Upper lobe of right lung (tissue), 1 donor: ENCODE measurements at regions not wholly inside any gene's neighbourhood (a gene's known extent, or its start where the extent isn't known, plus 50 kb on each side); places are given as distances from the start of the nearest gene placed in this dataset.
A peak's percentile ranks its signal among the peaks of the same experiment; 100 is the strongest.

Source experiments
- ATAC-seq: fragments of 200-7000 bp; cut with Tn5 transposase; one replicate; pipeline ENCODE4 v1.9.1; 2020; ENCODE audit warnings: mild to moderate bottlenecking, moderate library complexity
- DNase-seq: peaks from one replicate; pipeline ENCODE4 v3.0.0-alpha.2; 2020
- H3K27ac ChIP-seq: fragments of 200-600 bp; one replicate; pipeline ENCODE4 v1.8.0; 2022
- H3K27me3 ChIP-seq: fragments of 200-600 bp; one replicate; pipeline ENCODE4 v1.8.0; 2022; ENCODE audit warnings: mild to moderate bottlenecking
- H3K36me3 ChIP-seq: fragments of 200-600 bp; one replicate; pipeline ENCODE4 v1.8.0; 2022
- H3K4me1 ChIP-seq: fragments of 200-600 bp; one replicate; pipeline ENCODE4 v1.8.0; 2022
- H3K4me3 ChIP-seq: fragments of 200-600 bp; one replicate; pipeline ENCODE4 v1.8.0; 2022; ENCODE audit warnings: mild to moderate bottlenecking
- H3K9me3 ChIP-seq: fragments of 200-600 bp; one replicate; pipeline ENCODE4 v1.8.0; 2022
- intact Hi-C: fragments of 100-400 bp; cut with DNase I; formaldehyde crosslinking; loops from one replicate; pipeline ENCODE4 v1.11.0; 2022
- TF ChIP-seq, protein P1 (sequence below): fragments of 200-600 bp; IDR thresholded peaks from one replicate; pipeline ENCODE4 v1.8.0; 2022; ENCODE audit warnings: antibody characterized with exemption
- donor health status: DM: no; HTN: yes; CAD: no; lungs with severe emphysema.

DNA sequence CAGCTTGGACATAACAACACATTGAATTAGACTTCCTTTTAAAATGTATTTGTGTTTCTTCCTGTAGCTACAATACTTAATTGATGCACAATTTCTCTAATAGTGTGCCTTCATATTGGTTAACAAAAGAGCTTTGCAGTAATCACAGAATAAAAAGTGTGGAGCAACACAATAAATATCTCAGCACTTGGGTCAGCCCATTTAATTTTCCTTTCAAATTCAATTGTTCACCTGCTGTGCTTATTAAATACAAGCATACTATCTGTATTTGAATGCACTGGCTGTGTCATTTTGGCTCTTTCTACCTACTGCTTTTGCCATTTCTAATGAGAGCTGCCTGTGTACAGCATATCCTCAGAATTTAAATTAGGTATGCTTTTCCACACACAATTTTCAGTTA is 1641.3 kb upstream of the SLC39A10 start:
- no peaks in the 10 kb centered on the region for H3K4me1 ChIP-seq
- intact Hi-C loops = no loop called here
- TF ChIP-seq, protein P1, sequence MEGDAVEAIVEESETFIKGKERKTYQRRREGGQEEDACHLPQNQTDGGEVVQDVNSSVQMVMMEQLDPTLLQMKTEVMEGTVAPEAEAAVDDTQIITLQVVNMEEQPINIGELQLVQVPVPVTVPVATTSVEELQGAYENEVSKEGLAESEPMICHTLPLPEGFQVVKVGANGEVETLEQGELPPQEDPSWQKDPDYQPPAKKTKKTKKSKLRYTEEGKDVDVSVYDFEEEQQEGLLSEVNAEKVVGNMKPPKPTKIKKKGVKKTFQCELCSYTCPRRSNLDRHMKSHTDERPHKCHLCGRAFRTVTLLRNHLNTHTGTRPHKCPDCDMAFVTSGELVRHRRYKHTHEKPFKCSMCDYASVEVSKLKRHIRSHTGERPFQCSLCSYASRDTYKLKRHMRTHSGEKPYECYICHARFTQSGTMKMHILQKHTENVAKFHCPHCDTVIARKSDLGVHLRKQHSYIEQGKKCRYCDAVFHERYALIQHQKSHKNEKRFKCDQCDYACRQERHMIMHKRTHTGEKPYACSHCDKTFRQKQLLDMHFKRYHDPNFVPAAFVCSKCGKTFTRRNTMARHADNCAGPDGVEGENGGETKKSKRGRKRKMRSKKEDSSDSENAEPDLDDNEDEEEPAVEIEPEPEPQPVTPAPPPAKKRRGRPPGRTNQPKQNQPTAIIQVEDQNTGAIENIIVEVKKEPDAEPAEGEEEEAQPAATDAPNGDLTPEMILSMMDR = no peak
- no peaks in the 10 kb centered on the region for H3K9me3 ChIP-seq
- H3K27ac ChIP-seq = no peak overlapping the region
- DNase-seq = no peak
- H3K36me3 ChIP-seq = no peaks in the 10 kb centered on the region
- H3K27me3 ChIP-seq = no peaks in the 10 kb centered on the region
- no peak for ATAC-seq
- H3K4me3 ChIP-seq = no peak overlapping the region

DNA sequence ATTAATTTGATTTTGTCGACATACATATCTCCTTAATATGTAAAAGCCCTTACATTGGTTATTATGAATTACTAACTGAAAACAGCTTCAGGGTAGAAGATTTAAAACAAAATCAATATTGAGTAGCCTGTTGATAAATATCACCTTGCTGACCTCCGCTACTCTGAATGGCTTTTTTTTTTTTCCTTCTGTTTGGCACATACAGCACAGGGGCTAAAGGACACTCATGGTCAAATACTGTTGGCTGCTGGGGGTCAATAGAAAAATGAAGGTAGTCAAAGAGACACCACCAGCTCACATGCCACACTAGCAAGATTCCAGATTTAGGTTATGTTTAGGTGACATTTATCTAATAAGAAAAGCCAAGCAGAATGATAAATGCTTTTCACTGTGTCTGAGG is 1642.4 kb upstream of the SLC39A10 start:
- DNase-seq = no peak
- Histone ChIP-seq H3K36me3 (no peaks in the 10 kb centered on the region), H3K9me3 (no peaks in the 10 kb centered on the region), H3K4me1 (no peaks in the 10 kb centered on the region), H3K4me3 (no peak overlapping the region), H3K27ac (no peak overlapping the region), H3K27me3 (no peaks in the 10 kb centered on the region)
- intact Hi-C loops = no loop called here
- no peak for ATAC-seq
- TF ChIP-seq, protein P1 = no peak

DNA sequence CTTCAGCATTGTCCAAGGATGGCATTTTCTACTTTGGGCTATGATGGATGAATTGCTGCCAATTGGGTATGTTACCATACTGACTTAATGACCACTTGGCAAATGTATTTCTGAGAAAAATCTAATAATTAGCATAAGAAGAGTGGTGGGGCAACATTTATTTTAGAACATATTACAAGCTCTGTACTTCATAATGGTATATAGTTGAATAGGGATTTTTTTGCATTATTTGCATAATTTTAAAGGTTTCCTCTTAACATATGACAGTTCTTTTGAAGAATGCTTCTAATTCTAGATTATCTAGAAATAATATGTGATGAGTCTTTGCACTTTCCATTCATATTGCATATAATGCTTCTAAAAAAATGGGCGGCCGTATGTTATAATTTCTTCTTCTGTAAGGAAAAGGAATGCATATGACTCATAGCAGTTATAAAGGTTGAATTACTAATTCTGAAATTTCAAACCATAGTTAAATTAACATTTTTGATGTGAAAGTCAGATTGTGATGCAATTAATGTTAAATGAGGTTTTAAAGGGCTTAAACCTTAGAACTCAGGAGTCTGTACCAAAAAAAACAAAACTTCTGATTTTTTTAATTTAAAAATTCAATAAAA is 1652.3 kb upstream of the SLC39A10 start:
- no peak overlapping the region for H3K4me3 ChIP-seq

DNA sequence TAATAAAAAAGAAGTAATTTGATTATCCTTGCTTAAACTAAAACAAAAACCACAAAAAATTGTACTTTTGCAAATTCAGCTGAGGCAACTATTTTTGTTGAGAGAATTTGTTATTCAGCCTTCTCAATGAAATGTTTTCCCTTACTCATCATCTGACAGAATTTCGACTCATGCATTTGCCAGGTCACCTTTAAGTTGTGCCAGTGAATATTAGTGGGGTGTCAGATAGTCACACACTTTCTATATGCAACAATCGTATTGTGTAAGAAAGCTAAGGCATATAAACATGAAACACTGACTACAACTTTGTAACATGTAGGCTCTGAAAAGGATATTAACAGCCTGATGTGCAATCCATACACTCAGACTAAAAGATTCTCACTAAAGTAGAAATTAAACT is 1653.1 kb upstream of the SLC39A10 start:
- Histone ChIP-seq H3K4me1 (no peaks in the 10 kb centered on the region), H3K27ac (no peak overlapping the region), H3K9me3 (no peaks in the 10 kb centered on the region), H3K27me3 (no peaks in the 10 kb centered on the region), H3K4me3 (no peak overlapping the region), H3K36me3 (no peaks in the 10 kb centered on the region)
- DNase-seq (no peak), ATAC-seq (no peak)
- TF ChIP-seq, protein P1 = no peak
- intact Hi-C loops = no loop called here

More for the DNA sequence above, 1652.3 kb upstream of the SLC39A10 start:
- Histone ChIP-seq H3K9me3 (no peaks in the 10 kb centered on the region), H3K36me3 (no peaks in the 10 kb centered on the region), H3K27me3 (no peaks in the 10 kb centered on the region), H3K27ac (no peak overlapping the region), H3K4me1 (no peaks in the 10 kb centered on the region)
- DNase-seq = no peak
- TF ChIP-seq, protein P1 = no peak
- intact Hi-C loops = no loop called here
- ATAC-seq = no peak

DNA sequence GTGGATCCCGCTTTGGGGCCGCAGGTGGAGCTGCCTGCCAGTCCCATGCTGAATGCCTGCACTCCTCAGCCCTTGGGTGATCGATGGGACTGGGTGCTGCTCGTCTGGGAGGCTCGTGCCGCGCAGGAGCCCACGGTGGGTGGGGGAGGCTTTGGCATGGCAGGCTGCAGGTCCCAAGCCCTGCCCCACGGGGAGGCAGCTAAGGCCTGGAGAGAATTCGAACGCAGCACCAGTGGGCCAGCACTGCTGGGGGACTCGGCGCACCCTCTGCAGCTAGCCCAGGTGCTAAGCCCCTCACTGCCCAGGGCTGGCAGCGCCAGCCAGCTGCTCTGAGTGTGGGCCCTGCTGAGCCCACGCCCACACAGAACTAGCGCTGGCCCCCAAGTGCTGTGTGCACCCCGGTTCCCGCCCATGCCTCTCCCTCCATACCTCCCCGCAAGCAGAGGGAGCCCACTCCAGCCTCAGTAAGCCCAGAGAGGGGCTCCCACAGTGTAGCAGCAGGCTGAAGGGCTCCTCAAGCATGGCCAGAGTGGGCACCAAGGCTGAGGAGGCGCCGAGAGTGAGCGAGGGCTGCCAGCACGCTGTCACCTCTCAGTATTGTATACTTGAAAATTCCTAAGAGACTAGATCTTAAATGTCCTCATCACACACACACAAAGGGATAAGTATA is 1654.2 kb upstream of the SLC39A10 start:
- TF ChIP-seq, protein P1 = no peak

More for the DNA sequence above, 1654.2 kb upstream of the SLC39A10 start:
- no peak overlapping the region for H3K4me3 ChIP-seq
- no peaks in the 10 kb centered on the region for H3K9me3 ChIP-seq
- H3K27me3 ChIP-seq = no peaks in the 10 kb centered on the region
- ATAC-seq = peak; percentile 33
- peak; percentile 55 for DNase-seq
- H3K27ac ChIP-seq = no peak overlapping the region
- no peaks in the 10 kb centered on the region for H3K36me3 ChIP-seq
- intact Hi-C loops = no loop called here
- no peaks in the 10 kb centered on the region for H3K4me1 ChIP-seq
